ENCODE measurements at regions not wholly inside any gene's neighbourhood (a gene's known extent, or its start where the extent isn't known, plus 50 kb on each side); places are given as distances from the start of the nearest gene placed in this dataset.

GRCh38 chr10:84891631-84892030, 563.2 kb downstream of the CCSER2 start:
- H3K4me1 ChIP-seq: no peaks in the 10 kb centered on the region
- intact Hi-C loops (cut with DNase I): no loop called here
- H3K36me3 ChIP-seq (replicated peaks in 1 of 2; ENCODE audit: insufficient read depth in 1 of 2, low read depth in 2 of 2): no peaks in the 10 kb centered on the region
- ATAC-seq (no peak), DNase-seq (no peak)
- no peak overlapping the region for H3K4me3 ChIP-seq
- no peak overlapping the region for H3K27ac ChIP-seq
- H3K9me3 ChIP-seq: no peaks in the 10 kb centered on the region
- H3K27me3 ChIP-seq: no peaks in the 10 kb centered on the region
- TF ChIP-seq POLR2A (IDR thresholded peaks at IDR 0.05) (no peak), CTCF (IDR thresholded peaks at IDR 0.05) (no peak)
- 62 to 71% methylated on average over 4 of the region's 4 CpGs for WGBS, 2 donors

DNA sequence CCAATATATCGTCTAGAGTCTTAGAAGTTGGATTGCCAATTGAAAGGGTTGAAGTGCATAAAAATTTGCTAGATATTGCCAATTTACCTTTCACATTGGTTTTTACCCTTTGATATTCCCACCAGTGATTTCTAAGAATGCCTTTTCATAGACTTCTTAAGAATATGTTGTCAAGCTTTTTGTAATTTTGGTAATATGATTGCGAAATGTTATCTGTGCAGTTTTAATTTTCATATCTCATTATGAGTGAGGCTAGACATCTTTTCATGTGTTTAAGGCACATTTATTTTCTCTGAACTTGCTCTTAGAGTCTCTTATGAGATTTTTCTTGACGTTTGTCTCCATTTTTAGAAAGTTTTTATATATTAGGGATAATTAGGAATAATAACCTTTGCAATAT, 567.2 kb downstream of the CCSER2 start:
- Histone ChIP-seq H3K27me3 (no peaks in the 10 kb centered on the region), H3K9me3 (no peaks in the 10 kb centered on the region), H3K27ac (no peak overlapping the region), H3K4me3 (no peak overlapping the region), H3K36me3 (replicated peaks in 1 of 2; ENCODE audit: insufficient read depth in 1 of 2, low read depth in 2 of 2) (no peaks in the 10 kb centered on the region), H3K4me1 (no peaks in the 10 kb centered on the region)
- intact Hi-C loops (cut with DNase I): no loop called here
- WGBS, 2 donors: 55 to 71% methylated on average over 3 of the region's 3 CpGs
- DNase-seq (no peak), ATAC-seq (no peak)
- TF ChIP-seq POLR2A (IDR thresholded peaks at IDR 0.05): no peak
- no peak for TF ChIP-seq CTCF (IDR thresholded peaks at IDR 0.05)

- Histone ChIP-seq H3K27ac (no peak overlapping the region), H3K4me1 (no peaks in the 10 kb centered on the region), H3K4me3 (no peak overlapping the region), H3K27me3 (no peaks in the 10 kb centered on the region), H3K36me3 (replicated peaks in 1 of 2; ENCODE audit: insufficient read depth in 1 of 2, low read depth in 2 of 2) (no peaks in the 10 kb centered on the region), H3K9me3 (no peaks in the 10 kb centered on the region)
- TF ChIP-seq CTCF (IDR thresholded peaks at IDR 0.05): no peak
- no peak for TF ChIP-seq POLR2A (IDR thresholded peaks at IDR 0.05)
- ATAC-seq: no peak
- no peak for DNase-seq
- WGBS, 2 donors: 39% methylated on average over 2 of the region's 2 CpGs
- intact Hi-C loops (cut with DNase I): no loop called here
Observed at GRCh38 chr10:84896909-84897308, 568.5 kb downstream of the CCSER2 start.

- H3K4me3 ChIP-seq: no peak overlapping the region
- H3K4me1 ChIP-seq: no peaks in the 10 kb centered on the region
- H3K9me3 ChIP-seq: no peaks in the 10 kb centered on the region
- H3K36me3 ChIP-seq (replicated peaks in 1 of 2; ENCODE audit: insufficient read depth in 1 of 2, low read depth in 2 of 2): no peaks in the 10 kb centered on the region
- ATAC-seq: no peak
- no peak overlapping the region for H3K27ac ChIP-seq
- WGBS, 2 donors: 56 to 60% methylated on average over 1 of the region's 1 CpG
- intact Hi-C loops (cut with DNase I): no loop called here
- TF ChIP-seq CTCF (IDR thresholded peaks at IDR 0.05): no peak
- no peak for TF ChIP-seq POLR2A (IDR thresholded peaks at IDR 0.05)
- no peaks in the 10 kb centered on the region for H3K27me3 ChIP-seq
- DNase-seq: no peak
Observed at GRCh38 chr10:84899268-84899667, 570.9 kb downstream of the CCSER2 start.

- WGBS, 2 donors: 76 to 83% methylated on average over 2 of the region's 2 CpGs
- no peaks in the 10 kb centered on the region for H3K4me1 ChIP-seq
- TF ChIP-seq CTCF (IDR thresholded peaks at IDR 0.05) (no peak), POLR2A (IDR thresholded peaks at IDR 0.05) (no peak)
- no peaks in the 10 kb centered on the region for H3K27me3 ChIP-seq
- no peaks in the 10 kb centered on the region for H3K9me3 ChIP-seq
- DNase-seq: no peak
- H3K36me3 ChIP-seq (replicated peaks in 1 of 2; ENCODE audit: insufficient read depth in 1 of 2, low read depth in 2 of 2): no peaks in the 10 kb centered on the region
- intact Hi-C loops (cut with DNase I): no loop called here
- no peak for ATAC-seq
- no peak overlapping the region for H3K27ac ChIP-seq
- H3K4me3 ChIP-seq: no peak overlapping the region
Observed at GRCh38 chr10:84900141-84900540, 571.8 kb downstream of the CCSER2 start.
